NCI-H460 (cell line): ENCODE measurements at regions not wholly inside any gene's neighbourhood (a gene's known extent, or its start where the extent isn't known, plus 50 kb on each side); places are given as distances from the start of the nearest gene placed in this dataset.

Experiments used
- DNase-seq: peaks from one replicate; pipeline ENCODE4 v3.0.0-alpha.2; 2016; ENCODE audit warnings: low read depth; ENCODE audit errors: extremely low read depth

DNA sequence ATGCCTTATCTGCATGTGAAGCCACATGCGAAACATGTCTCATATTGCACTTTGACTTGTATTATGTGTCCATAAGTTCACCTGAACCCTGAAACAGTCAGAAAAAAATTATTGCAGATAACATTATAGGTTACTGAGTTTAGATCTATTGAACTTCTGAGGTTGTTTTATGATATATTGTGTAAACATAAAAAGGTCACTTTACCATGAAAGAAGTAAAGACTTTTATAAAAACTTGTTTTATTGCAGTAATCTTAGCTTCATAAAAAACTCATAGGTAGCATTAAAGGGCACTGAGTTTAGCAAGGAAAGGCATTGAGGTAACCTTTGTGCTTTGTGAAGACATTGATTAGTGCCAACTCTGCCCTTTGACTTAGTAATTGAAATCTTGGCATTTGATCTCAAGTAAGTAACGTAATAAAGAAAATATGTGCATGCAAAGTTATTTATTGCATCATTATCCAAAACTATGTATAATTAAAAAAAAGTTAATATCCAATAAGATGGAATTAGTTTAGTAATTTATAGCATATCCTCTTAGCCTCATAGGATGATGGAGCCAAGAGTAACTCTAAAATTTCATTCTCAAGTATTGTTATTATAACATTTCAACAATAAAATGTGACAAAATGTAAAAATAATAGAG is 313.3 kb upstream of the ATP2B1 start:
- no peak for DNase-seq

DNA sequence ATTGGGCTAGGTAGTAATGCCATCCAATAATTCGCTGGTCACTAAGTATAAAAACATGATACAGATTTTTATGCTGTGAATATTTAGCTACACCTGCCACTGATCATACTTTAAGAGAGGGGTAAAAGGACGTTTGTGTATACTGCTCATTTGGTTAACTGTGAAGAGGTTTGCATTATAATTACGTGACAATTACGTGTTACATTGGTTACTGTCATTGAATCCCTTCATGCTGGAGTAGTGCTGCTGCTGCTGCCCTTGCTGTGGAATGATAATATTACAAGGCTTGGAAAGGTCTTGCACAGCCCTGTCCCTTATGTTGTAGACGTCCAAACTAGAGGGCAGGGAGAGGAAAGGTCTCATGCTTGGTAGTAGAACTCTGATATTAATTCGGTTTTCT is 312.2 kb upstream of the ATP2B1 start:
- no peak for DNase-seq

DNA sequence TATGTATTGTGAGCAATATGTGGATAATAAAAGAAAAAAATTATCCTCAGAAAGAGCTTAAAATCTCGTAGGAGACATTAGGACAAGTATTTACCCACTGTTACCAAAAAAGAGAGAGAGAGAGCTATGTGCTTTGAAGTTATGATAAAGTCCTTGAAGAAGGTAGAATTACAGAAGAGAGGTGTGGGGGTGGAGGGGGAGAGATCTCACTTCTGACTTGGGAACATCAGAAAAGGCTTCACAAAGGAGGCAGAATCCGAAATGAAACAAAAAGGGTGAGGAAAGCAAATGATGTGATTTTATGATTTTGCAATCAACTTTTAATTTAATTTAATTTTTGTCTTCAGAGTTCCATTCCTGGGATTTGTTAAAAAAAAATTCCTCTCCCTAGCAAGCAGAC is 311.8 kb upstream of the ATP2B1 start:
- DNase-seq, result no peak

DNA sequence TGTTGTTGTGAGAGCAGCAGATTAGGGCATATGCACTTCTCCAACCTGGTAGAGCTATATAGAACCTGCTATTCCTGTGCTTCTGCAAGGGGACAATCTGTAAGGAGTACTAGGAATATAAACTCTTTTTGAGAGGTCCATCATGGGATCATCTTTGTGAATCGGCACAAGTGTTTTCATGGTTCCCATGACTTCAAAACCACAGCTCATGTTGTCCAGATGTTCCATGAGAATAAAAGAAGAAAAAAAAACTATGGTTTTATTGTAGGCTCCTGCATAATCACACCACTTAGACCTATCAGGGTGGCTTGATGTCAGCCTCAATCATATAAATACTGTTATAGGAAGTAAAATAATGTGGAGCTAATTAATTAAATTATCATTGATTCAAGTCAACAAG is 311.4 kb upstream of the ATP2B1 start:
- no peak for DNase-seq

DNA sequence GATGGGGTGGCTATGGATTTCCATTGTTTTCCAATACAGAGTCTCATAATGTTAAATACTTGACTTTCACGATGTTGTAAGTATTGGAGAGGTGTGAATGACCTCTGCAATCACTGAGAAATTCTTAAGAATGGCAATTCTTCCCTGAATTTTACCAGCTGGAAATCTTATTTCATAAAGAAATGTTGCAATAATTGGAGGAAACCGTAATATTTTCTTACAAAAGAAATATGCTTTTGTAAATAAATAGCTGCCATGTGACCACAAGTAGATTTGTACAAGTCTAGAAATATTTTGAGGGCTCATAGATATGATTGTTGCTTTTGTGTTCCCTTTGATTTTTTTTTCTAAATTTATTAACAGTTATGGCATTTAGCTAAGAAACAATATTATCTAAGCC is 308.7 kb upstream of the ATP2B1 start:
- DNase-seq, result no peak

DNA sequence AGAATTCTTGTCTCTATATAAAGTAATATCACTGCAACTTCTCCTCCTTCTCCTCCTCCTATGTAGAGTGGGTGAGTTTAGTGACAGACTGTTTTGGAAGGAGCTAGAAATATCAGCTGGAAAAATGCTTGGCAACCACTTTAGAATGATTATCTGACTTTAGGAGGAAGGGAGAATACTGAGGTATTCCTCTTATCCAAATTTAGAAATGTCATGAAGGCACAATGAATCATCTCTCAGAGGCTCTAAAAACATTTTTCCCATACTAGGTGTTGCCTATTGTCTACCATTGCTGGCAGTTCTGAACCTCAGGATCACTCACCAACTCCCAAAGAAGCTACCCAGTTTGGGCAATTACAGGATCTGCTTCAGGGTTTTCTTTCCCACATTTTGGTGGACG is 306.6 kb upstream of the ATP2B1 start:
- DNase-seq, result no peak

DNA sequence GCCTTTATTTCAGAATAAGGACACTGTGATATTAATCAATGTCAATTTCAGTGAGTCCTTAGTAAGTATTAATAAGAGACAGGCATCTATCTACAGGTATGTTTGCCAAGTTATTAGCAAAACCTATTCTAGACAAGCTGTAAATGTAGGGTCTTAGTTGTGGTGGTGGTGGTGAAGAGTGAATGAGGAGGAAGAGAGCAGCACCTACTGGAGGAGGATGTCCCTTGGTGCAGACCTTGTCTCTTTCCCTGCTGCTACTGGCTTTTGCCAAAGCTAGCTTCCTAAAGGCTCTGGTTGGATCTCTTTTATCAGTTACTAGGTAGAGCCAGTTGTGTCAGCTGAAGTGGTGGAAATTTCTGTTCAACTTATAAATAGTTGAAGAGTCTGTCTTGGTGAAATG is 304.8 kb upstream of the ATP2B1 start:
- DNase-seq, result no peak

DNA sequence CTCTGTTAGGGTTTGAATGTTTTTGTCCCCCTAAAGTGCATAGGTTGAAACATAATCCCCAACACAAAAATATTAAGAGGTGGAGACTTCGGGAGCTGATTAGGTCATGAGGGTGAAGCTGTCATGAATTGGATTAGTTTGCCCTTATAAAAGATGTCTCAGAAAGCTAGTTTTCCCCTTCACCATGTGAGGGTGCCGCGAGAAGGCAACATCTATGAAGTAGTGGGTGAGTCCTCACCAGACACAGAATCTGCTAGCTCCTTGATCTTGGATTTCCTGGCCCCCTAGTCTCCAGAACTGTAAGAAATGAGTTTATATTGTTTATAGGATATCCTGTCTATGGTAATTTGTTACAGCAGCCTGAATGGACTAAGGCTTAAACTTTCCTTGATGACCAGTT is 301.5 kb upstream of the ATP2B1 start:
- no peak for DNase-seq

DNA sequence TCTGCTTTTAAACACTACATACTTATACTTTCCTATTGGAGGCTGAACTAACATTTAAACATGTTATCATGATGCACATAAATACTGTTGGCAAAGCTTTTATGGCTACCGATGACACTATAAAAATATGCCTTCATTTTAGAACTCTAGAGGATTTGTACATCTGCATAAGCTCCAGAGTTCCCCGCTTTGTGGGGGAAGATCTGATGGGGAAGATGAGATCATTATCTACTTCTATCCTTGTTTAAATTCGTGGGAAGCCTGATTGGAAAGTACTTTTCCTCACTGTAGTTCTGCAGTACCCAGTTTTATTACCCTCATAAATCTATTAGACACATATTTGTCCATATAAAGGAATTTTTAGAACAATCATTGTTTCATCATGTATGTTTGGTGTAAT is 299.6 kb upstream of the ATP2B1 start:
- no peak for DNase-seq

DNA sequence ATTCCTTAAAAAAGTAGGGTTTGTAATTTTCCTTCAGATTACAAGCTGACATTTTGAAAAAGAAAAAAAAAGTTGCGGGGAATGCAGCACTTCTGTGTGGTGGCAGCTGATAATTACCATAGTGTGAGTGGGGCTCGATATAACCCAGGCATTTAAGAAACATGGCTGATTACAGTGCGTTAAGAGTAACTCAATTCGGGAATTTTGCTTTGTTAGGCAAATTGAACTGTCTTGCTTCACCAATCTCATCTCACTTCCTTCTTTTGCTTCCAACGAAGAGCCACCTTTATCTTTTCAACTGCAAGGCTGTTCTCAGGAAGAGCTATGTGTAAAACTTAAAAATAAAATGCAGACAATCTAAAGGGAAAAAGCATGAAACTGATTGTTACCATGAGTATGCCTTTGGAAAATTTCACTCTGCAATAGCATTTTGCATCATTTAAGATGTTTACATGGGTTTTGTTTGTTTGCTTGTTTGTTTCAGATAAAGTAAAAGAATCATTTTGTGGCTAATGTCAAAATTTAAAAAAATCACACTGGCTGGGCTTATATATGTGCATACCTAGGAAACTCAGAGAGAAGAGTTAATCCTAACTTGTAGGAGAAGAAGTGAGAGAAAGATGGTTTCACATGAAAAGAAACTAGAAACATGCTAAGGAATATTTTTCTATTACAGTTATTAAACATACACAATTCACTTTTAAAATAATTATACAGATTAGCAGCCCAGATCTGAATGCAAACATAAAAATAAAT is 295.9 kb upstream of the ATP2B1 start:
- no peak for DNase-seq

DNA sequence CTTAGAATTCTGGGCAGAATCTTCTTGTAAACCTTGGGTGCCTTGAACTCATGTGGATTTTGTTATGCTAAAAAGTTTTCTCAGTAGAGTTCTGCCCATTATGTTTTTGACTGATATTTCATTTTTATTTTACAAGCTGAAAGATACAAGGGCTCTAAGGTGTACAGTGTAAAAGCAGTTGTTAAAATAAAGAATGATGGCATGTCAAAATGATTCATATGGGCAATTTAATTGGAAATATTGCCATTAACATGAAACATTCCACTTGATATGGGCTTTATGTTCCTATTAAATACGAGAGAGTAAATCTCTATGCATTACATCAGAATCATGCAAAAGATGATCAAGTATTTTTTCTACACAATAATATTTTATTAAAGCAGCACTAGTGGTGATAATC is 295.1 kb upstream of the ATP2B1 start:
- no peak for DNase-seq

DNA sequence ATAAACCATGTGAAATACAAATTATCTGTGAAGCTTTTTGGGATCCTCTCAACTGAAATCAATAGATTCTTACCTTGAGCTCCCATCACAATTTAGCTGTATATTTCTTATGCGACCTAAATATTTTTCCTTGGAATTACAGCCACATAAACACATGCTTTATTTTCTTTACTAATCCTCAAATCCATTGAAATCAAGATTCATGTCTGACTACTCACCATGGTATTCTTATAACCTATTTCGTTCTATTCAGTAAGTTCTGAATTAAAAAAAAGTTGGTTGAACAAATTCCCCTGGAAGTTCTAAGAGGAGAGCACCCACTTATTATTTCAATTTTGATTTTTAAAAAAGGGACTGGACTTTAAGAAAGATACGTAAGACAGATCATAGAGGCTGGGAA is 292.1 kb upstream of the ATP2B1 start:
- no peak for DNase-seq

DNA sequence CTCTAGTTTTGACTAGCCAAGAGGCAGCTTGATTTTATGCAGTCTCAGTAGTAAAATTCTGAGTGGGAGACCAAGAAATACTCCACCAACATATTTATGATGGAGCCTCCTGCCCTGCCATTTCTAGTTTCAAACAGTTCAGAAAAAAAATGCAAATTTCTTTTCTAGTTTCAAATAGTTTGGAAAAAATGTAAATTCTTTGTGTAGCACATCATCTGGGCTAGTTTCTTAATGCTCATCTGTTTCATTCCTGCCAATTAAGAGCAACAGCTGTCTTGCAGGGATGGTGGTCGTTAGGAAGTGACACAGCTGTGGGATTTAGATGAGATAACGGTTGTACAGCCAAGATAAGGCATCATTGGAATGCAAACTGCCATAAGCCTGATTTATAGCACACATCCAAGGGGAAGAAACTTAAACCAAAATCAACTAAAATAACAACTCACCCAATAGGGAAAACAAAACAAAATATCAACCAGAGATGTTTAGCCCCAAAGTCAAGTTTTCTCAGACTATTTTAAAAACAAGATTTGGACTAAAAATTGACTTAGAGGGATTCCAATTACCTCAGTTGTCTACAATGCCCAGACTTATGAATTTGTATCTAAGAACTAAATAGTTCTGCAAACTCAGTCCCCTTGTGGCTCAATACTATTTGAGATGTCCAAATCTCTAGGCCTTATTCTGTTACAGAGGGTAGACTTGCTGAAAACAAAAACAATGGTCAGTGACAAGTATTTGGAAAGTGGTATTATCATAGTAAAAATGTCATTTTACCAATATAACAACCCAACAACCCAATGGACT is 291.3 kb upstream of the ATP2B1 start:
- DNase-seq, result no peak

DNA sequence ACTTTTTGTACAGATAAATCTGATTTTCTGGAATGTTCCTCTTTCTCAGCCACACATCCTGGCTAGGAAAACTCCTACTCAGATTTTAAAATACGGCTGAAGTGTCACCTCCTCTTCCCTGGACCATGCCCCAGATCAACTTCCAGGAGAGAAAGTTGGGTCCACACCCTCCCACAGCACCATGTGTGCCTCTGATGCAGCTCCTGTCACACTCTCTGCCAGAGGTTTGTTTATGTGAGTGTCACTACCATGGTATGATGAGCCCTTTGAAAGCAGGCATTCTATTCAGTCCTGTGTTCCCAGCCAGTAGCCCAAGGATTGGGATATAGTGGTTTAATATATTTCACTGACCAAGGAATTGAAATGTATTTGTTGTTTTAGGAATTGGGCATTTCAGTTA is 287.2 kb upstream of the ATP2B1 start:
- no peak for DNase-seq

DNA sequence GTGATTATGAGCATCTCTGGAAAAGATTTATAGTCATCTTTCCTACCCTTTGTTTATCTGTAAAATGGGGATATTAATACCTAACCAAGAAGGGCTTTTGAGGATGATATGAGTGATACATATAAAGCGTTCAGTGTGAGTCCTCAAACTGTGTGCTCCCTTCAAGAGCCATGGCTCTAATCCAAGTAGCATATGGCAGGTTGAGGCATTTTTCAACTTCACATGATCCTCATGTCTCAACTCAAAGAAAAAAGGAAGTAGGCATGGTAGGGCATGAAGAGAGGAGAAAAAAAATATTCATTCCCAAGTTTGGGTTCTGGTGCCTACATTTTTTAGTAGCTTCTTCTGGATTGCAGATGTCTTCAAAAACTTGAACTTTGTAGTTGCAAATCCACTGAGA is 286.3 kb upstream of the ATP2B1 start:
- DNase-seq, result no peak

DNA sequence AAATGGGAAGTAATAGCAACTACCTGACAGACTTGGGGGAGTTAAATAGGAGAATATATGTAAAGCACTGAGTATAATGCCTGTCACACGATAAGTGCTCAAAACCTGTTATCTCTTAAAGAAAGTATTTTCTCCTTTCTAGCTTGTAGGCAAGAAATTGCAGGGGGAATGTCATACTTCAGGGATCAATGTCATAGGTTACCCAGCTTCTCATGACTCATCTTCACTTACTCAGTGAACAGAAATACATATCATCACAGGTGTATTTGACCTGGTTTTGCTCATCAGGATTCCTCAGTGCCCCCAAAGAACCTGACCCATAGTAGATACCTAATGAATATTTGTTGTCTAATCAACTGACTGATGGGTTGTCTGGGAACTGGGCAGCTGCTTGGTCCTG is 285.0 kb upstream of the ATP2B1 start:
- DNase-seq, result no peak

DNA sequence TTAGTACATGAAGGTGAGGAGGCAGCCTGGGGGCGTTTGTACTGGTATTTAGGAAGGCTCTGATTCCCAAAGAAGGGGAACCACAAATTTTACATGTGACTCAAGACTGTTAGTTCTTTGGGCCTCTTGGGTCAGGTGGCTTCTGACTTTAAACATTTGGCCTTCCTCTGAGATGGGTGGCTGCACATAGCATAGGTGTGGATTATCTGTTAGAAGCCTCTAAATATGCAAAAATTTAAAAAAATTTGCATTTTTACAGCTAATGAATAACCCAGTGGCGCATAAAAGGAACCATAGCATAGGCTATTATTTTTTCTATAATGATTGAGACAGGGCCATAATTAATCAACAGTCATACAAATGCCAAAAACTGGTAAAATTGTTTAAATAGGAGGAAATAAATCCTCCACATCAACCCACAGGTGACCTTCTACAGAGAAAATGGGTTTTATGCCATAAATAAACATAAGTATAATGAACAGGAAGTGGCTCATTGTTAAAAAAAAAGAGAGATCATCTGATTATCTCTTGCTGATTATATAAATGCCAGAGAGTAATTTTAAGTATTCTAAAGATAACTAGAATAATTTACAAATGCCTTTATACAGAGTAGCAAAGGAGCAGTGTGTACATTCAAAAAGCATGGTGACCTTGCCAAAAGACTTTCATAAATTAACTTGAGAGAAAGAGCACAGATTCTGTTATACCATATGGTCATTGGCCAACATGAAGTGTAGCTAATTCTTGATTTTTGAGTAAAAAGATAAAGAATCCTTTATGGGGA is 284.2 kb upstream of the ATP2B1 start:
- DNase-seq, result no peak

DNA sequence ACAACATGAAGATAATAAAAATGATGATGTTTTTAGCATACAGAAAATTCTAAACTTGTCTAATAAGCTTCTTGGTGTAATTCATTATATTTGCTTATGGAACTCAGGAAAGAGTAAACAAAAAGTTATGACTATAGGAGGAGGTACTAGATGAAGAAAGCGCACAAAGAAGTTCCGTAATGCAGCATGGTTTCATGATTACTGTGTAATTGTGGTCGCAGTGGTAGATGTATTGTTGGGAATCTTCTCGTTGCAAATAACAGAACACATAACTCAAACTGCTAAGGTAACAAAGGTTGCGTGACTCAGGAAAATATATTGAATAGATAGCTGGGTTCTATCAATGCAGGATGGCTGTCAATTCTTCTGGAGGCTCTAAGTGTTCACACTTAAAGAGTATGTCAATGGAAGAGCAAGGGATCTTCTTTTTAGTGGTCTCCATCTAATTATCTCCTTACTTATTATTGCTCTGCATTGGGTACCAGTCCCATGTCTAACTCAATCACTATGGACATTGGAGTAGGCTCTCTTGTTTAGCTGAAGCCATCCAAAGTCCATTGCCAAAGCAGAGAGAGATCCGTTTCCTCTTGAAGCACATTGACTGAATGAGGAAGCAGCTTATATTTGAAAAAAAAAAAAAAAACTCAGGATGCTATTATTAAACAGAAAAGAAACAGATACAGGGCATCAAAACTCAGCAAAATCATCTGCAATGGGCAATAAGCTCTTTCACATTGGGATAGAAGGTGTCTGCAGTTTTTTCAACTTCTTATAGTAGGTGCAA is 283.4 kb upstream of the ATP2B1 start:
- DNase-seq, result no peak

DNA sequence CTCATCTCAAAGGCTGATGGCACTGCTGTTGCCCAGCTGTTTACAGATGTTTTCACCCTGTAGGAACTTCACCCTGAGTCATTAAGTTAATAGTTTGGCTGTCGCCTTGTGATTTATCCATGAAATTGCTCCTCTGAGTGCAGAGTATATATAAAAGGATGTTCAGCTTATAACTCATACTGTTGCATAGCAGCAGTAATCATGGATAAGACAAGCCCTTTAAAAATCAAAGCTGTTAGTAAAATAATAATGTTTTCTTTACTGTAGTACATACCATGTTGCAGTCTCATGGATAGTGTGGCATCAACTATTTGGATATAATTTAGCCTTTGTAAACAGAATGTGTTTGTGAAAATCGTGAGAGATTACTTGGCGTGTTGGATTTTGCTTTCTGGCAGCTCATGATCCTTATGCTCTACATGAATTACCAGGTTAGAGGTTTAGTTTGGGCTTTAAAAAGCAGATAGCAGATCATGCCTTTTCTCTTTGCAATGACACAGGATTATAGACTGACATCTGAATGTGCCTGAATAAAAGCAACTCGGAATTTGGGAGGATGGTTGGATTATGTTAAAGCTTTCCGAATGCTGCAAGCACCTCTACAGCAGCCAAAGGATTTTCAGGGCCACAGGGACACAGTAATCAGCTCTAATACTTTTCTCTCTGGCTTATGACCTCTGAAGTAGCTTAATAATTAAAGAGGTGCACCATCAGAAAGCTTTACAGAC is 279.7 kb upstream of the ATP2B1 start:
- no peak for DNase-seq

DNA sequence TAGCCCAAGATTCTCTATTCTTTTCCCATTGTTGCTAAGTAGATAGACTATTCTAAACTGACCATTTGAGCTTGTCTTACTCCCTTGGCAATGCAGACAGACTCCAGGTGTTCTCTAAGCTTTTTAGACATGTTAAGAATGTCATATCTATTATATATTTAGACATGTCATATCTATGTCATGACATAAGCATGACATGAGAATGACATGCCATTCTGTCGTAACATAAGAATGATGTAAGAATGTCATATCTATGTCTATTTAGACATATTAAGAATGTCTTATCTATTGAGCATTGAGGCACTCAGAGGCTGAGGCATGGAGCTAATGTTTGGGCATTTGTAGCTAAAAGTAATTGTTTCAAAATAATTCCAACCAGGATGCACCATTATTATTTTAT is 277.3 kb upstream of the ATP2B1 start:
- no peak for DNase-seq
